ENCODE measurements at regions not wholly inside any gene's neighbourhood (a gene's known extent, or its start where the extent isn't known, plus 50 kb on each side); places are given as distances from the start of the nearest gene placed in this dataset.

DNA sequence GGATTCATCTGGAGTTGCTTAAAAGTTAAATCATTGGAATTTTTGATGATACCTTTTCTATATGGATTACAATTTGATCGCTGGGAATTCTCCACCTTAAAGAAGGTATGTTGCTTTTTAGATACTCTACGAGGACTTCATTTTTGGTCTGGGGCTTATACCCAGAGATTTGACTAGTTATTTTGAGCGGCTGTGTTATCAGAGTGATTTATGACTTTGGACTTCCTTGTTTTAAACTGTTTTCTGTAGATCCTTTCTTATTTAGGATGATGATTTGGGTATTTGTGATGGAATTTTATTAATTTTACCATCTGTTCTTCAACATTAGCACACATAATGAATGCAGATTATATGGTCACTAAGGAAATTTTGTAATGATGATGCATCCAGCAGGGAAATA, 75.2 kb downstream of the SOX4 start:
- Histone ChIP-seq H3K79me2 (ENCODE audit: insufficient read depth, low read length) (peaks cover 75% of the 10 kb centered on the region), H3K27me3 (ENCODE audit: insufficient read depth, low read length, poor library complexity) (peaks cover 14% of the 10 kb centered on the region)

DNA sequence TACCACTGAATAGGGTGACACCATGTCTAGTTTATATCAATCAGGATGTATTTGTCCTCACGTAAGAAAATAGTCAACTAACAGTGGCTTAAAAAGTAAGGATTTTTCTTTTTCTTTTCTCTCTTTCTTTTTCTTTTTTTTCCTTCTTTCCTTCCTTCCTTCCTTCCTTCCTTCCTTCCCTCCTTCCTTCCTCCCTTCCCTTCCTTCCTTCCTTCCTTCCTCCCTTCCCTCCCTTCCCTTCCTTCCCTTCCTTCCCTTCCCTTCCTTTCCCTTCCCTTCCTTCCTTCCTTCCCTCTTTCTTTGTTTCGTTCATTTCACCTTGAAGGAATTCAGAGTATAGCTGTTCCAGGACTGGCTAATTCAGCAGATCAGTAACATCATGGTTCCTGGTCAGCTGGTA, 83.2 kb downstream of the SOX4 start:
- Histone ChIP-seq H3K4me1 (ENCODE audit: insufficient read depth, low read length) (peaks cover 17% of the 10 kb centered on the region), H3K36me3 (ENCODE audit: insufficient read depth, low read length) (peaks cover 30% of the 10 kb centered on the region), H3K4me2 (ENCODE audit: insufficient read depth, low read length) (no peak overlapping the region; the same call in 1 of the 2 replicates), H3K27ac (ENCODE audit: low read length) (peak overlapping the region; percentile 37; the same call in 1 of the 2 replicates), H3K4me3 (ENCODE audit: low read depth in 1 of 2, low read length in 2 of 2) (no peak overlapping the region), H3K9me3 (ENCODE audit: insufficient read depth, low read length, severe bottlenecking) (no peaks in the 10 kb centered on the region), H3K79me2 (ENCODE audit: insufficient read depth, low read length) (peaks cover 92% of the 10 kb centered on the region), H4K20me1 (ENCODE audit: insufficient read depth, low read length) (peaks cover 6% of the 10 kb centered on the region; the same call in 1 of the 2 replicates), H3K27me3 (ENCODE audit: insufficient read depth, low read length, poor library complexity) (no peaks in the 10 kb centered on the region), H2AFZ (ENCODE audit: low read depth, low read length) (no peak overlapping the region), H3K9ac (ENCODE audit: low read depth, low read length) (no peak overlapping the region)
- no peak for ATAC-seq (ENCODE audit: insufficient read depth, low read depth)
- no peak for DNase-seq
- no peak for TF ChIP-seq EZH2 (IDR thresholded peaks at IDR 0.05; ENCODE audit: borderline replicate concordance, low read depth, low read length, severe bottlenecking)
- TF ChIP-seq, protein P1, sequence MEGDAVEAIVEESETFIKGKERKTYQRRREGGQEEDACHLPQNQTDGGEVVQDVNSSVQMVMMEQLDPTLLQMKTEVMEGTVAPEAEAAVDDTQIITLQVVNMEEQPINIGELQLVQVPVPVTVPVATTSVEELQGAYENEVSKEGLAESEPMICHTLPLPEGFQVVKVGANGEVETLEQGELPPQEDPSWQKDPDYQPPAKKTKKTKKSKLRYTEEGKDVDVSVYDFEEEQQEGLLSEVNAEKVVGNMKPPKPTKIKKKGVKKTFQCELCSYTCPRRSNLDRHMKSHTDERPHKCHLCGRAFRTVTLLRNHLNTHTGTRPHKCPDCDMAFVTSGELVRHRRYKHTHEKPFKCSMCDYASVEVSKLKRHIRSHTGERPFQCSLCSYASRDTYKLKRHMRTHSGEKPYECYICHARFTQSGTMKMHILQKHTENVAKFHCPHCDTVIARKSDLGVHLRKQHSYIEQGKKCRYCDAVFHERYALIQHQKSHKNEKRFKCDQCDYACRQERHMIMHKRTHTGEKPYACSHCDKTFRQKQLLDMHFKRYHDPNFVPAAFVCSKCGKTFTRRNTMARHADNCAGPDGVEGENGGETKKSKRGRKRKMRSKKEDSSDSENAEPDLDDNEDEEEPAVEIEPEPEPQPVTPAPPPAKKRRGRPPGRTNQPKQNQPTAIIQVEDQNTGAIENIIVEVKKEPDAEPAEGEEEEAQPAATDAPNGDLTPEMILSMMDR (IDR thresholded peaks at IDR 0.05; ENCODE audit: borderline replicate concordance, extremely low read depth, low read length, poor library complexity, severe bottlenecking) = no peak

More for the DNA sequence above, 75.2 kb downstream of the SOX4 start:
- Histone ChIP-seq H3K9me3 (ENCODE audit: insufficient read depth, low read length, severe bottlenecking) (no peaks in the 10 kb centered on the region), H3K9ac (ENCODE audit: low read depth, low read length) (peak overlapping the region; percentile 69; the same call in 1 of the 2 replicates), H4K20me1 (ENCODE audit: insufficient read depth, low read length) (no peaks in the 10 kb centered on the region), H3K4me1 (ENCODE audit: insufficient read depth, low read length) (peaks cover 70% of the 10 kb centered on the region), H3K4me3 (ENCODE audit: low read depth in 1 of 2, low read length in 2 of 2) (peak overlapping the region; percentile 7 to 82; a peak in 3 of 4 replicates), H3K4me2 (ENCODE audit: insufficient read depth, low read length) (peak overlapping the region; percentile 90), H3K36me3 (ENCODE audit: insufficient read depth, low read length) (peaks cover 9% of the 10 kb centered on the region; the same call in 1 of the 2 replicates), H2AFZ (ENCODE audit: low read depth, low read length) (no peak overlapping the region), H3K27ac (ENCODE audit: low read length) (peak overlapping the region; percentile 9; the same call in 1 of the 2 replicates)
- TF ChIP-seq, protein P1 (IDR thresholded peaks at IDR 0.05; ENCODE audit: borderline replicate concordance, extremely low read depth, low read length, poor library complexity, severe bottlenecking) = no peak
- no peak for TF ChIP-seq EZH2 (IDR thresholded peaks at IDR 0.05; ENCODE audit: borderline replicate concordance, low read depth, low read length, severe bottlenecking)
- no peak for DNase-seq
- no peak for ATAC-seq (ENCODE audit: insufficient read depth, low read depth)

DNA sequence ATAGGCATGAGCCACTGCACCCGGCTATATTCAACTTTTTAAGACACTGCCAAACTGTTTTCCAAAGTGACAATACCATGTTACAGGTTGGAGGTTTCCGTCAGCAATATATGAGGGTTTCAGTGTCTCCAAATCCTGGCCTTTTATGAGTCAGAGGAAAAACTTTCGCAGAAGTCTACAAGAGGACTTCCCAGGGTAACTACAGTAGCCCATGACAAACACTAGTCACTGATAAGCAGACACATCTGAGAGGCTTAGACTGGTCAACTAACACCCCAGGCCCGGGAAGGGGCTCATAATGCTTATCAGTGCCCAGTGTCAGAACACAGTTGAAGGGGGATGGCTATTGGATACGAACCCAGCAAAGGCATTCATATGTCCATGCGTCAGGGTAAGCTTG, 85.4 kb downstream of the SOX4 start:
- H4K20me1 ChIP-seq (ENCODE audit: insufficient read depth, low read length) = peaks cover 6% of the 10 kb centered on the region; the same call in 1 of the 2 replicates
- no peaks in the 10 kb centered on the region for H3K27me3 ChIP-seq (ENCODE audit: insufficient read depth, low read length, poor library complexity)
- ATAC-seq (ENCODE audit: insufficient read depth, low read depth) (no peak), DNase-seq (no peak)
- H3K27ac ChIP-seq (ENCODE audit: low read length) = no peak overlapping the region
- H3K4me2 ChIP-seq (ENCODE audit: insufficient read depth, low read length) = no peak overlapping the region
- H3K4me1 ChIP-seq (ENCODE audit: insufficient read depth, low read length) = 0 out of 2 replicates have a peak, but pooled peaks cover 3% of the 10 kb centered on the region
- no peak overlapping the region for H2AFZ ChIP-seq (ENCODE audit: low read depth, low read length)
- peaks cover 90% of the 10 kb centered on the region for H3K79me2 ChIP-seq (ENCODE audit: insufficient read depth, low read length)
- H3K36me3 ChIP-seq (ENCODE audit: insufficient read depth, low read length) = peaks cover 35% of the 10 kb centered on the region
- H3K9ac ChIP-seq (ENCODE audit: low read depth, low read length) = no peak overlapping the region
- no peaks in the 10 kb centered on the region for H3K9me3 ChIP-seq (ENCODE audit: insufficient read depth, low read length, severe bottlenecking)
- no peak overlapping the region for H3K4me3 ChIP-seq (ENCODE audit: low read depth in 1 of 2, low read length in 2 of 2)
- no peak for TF ChIP-seq EZH2 (IDR thresholded peaks at IDR 0.05; ENCODE audit: borderline replicate concordance, low read depth, low read length, severe bottlenecking)
- TF ChIP-seq, protein P1 (IDR thresholded peaks at IDR 0.05; ENCODE audit: borderline replicate concordance, extremely low read depth, low read length, poor library complexity, severe bottlenecking) = no peak
